ENCODE measurements at regions not wholly inside any gene's neighbourhood (a gene's known extent, or its start where the extent isn't known, plus 50 kb on each side); places are given as distances from the start of the nearest gene placed in this dataset.
"Not testable (repeated sequence)": the region's sequence is repeated elsewhere in the genome, so short reads cannot be mapped to it uniquely, and the experiment has no call there.

- no peak for DNase-seq
Observed at GRCh38 chr10:109633846-109634245, 289.5 kb downstream of the XPNPEP1 start.

GRCh38 chr10:109633017-109633416, 290.3 kb downstream of the XPNPEP1 start:
- not testable (repeated sequence) for DNase-seq

GRCh38 chr10:109624939-109625338, 298.4 kb downstream of the XPNPEP1 start:
- no peak for DNase-seq

- no peak for DNase-seq
Observed at GRCh38 chr10:109622566-109622965, 300.7 kb downstream of the XPNPEP1 start.

- no peak for DNase-seq
Observed at GRCh38 chr10:109620396-109620795, 302.9 kb downstream of the XPNPEP1 start.

- no peak for DNase-seq
Observed at GRCh38 chr10:109619914-109620313, 303.4 kb downstream of the XPNPEP1 start.

- DNase-seq: no peak
Observed at GRCh38 chr10:109618748-109619147, 304.6 kb downstream of the XPNPEP1 start.

- DNase-seq: no peak
Observed at GRCh38 chr10:109618301-109618700, 305.0 kb downstream of the XPNPEP1 start.

- DNase-seq: no peak
Observed at GRCh38 chr10:109616359-109616980, 306.8 kb downstream of the XPNPEP1 start.

- not testable (repeated sequence) for DNase-seq
Observed at GRCh38 chr10:109595356-109595755, 328.0 kb downstream of the XPNPEP1 start.

- DNase-seq: no peak
Observed at GRCh38 chr10:109593682-109594081, 329.6 kb downstream of the XPNPEP1 start.

- no peak for DNase-seq
Observed at GRCh38 chr10:109592391-109592790, 330.9 kb downstream of the XPNPEP1 start.

- no peak for DNase-seq
Observed at GRCh38 chr10:109591601-109592000, 331.7 kb downstream of the XPNPEP1 start.

GRCh38 chr10:109588259-109588658, 335.1 kb downstream of the XPNPEP1 start:
- no peak for DNase-seq

GRCh38 chr10:109587366-109587765, 335.9 kb downstream of the XPNPEP1 start:
- no peak for DNase-seq

- DNase-seq: no peak
Observed at GRCh38 chr10:109556399-109556798, 366.9 kb downstream of the XPNPEP1 start.

- not testable (repeated sequence) for DNase-seq
Observed at GRCh38 chr10:109542050-109542603, 381.2 kb downstream of the XPNPEP1 start.

GRCh38 chr10:109534193-109534592, 389.1 kb downstream of the XPNPEP1 start:
- no peak for DNase-seq

- no peak for DNase-seq
Observed at GRCh38 chr10:109529258-109529657, 394.1 kb downstream of the XPNPEP1 start.

GRCh38 chr10:109517748-109518147, 405.6 kb downstream of the XPNPEP1 start:
- DNase-seq: no peak

GRCh38 chr10:109504401-109504800, 418.9 kb downstream of the XPNPEP1 start:
- DNase-seq: no peak

- DNase-seq: no peak
Observed at GRCh38 chr10:109487691-109488090, 435.6 kb downstream of the XPNPEP1 start.

GRCh38 chr10:109480836-109481235, 442.5 kb downstream of the XPNPEP1 start:
- DNase-seq: no peak

GRCh38 chr10:109475711-109476421, 447.4 kb downstream of the XPNPEP1 start:
- DNase-seq: no peak

Data from CD4-positive, alpha-beta T cell treated with Interleukin-21 for 1 hour (primary cell).